GM21737 (cell line): ENCODE measurements at regions not wholly inside any gene's neighbourhood (a gene's known extent, or its start where the extent isn't known, plus 50 kb on each side); places are given as distances from the start of the nearest gene placed in this dataset.

Experiments used
- ATAC-seq: cut with Tn5 transposase; IDR thresholded peaks from one replicate; pipeline ENCODE4 v1.9.1; 2021; ENCODE audit warnings: mild to moderate bottlenecking, moderate library complexity; ENCODE audit not compliant: unreplicated experiment

- no peak for ATAC-seq
Measured at GRCh38 chr9:88233091-88233490, 94.8 kb upstream of the SPATA31C2 start.

GRCh38 chr9:88230612-88231011, 92.3 kb upstream of the SPATA31C2 start:
- ATAC-seq: no peak

- no peak for ATAC-seq
Measured at GRCh38 chr9:88229434-88229833, 91.2 kb upstream of the SPATA31C2 start.

- ATAC-seq: no peak
Measured at GRCh38 chr9:88224938-88225337, 86.7 kb upstream of the SPATA31C2 start.

- ATAC-seq: no peak
Measured at GRCh38 chr9:88221105-88221504, 82.8 kb upstream of the SPATA31C2 start.

GRCh38 chr9:88220652-88221051, 82.4 kb upstream of the SPATA31C2 start:
- ATAC-seq: no peak

GRCh38 chr9:88219601-88220000, 81.3 kb upstream of the SPATA31C2 start:
- no peak for ATAC-seq

- ATAC-seq: no peak
Measured at GRCh38 chr9:88218726-88219125, 80.5 kb upstream of the SPATA31C2 start.

GRCh38 chr9:88216126-88216995, 78.1 kb upstream of the SPATA31C2 start:
- no peak for ATAC-seq

GRCh38 chr9:88215196-88216125, 77.2 kb upstream of the SPATA31C2 start:
- no peak for ATAC-seq

GRCh38 chr9:88202321-88202720, 64.0 kb upstream of the SPATA31C2 start:
- no peak for ATAC-seq

- no peak for ATAC-seq
Measured at GRCh38 chr9:88198341-88198807, 60.1 kb upstream of the SPATA31C2 start.

GRCh38 chr9:88197781-88198340, 59.6 kb upstream of the SPATA31C2 start:
- ATAC-seq: no peak

- no peak for ATAC-seq
Measured at GRCh38 chr9:88197016-88197415, 58.7 kb upstream of the SPATA31C2 start.

GRCh38 chr9:88196142-88196790, 58.0 kb upstream of the SPATA31C2 start:
- no peak for ATAC-seq

- ATAC-seq: no peak
Measured at GRCh38 chr9:88193766-88194165, 55.5 kb upstream of the SPATA31C2 start.

- no peak for ATAC-seq
Measured at GRCh38 chr9:88191456-88191855, 53.2 kb upstream of the SPATA31C2 start.

GRCh38 chr9:88189371-88189770, 51.1 kb upstream of the SPATA31C2 start:
- no peak for ATAC-seq
